HG03469 (cell line): ENCODE measurements at regions not wholly inside any gene's neighbourhood (a gene's known extent, or its start where the extent isn't known, plus 50 kb on each side); places are given as distances from the start of the nearest gene placed in this dataset.
"Not testable (repeated sequence)": the region's sequence is repeated elsewhere in the genome, so short reads cannot be mapped to it uniquely, and the experiment has no call there.

Experiments
- ATAC-seq: cut with Tn5 transposase; IDR thresholded peaks from one replicate; pipeline ENCODE4 v1.9.1; 2021; ENCODE audit warnings: mild to moderate bottlenecking, moderate library complexity, moderate number of reproducible peaks; ENCODE audit not compliant: unreplicated experiment

DNA sequence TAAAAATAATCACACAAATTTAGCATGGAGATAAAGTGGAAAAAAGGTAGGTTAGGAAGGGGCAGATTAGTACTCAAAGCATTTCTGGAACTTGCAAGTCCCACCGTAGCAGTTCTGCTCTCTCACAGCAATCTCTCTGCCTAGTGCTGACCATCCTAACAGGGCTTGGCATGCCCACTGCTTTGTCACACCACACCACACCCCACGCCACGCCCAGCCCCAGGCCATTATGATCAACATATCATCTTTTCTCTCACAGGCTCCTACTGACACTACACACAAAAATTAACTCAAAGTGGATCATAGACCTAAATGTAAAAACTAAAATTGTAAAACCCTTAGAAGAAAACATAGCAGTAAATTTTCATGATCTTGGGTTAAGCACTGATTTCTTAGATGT, 273.7 kb downstream of the DAD1 start:
- ATAC-seq = no peak

DNA sequence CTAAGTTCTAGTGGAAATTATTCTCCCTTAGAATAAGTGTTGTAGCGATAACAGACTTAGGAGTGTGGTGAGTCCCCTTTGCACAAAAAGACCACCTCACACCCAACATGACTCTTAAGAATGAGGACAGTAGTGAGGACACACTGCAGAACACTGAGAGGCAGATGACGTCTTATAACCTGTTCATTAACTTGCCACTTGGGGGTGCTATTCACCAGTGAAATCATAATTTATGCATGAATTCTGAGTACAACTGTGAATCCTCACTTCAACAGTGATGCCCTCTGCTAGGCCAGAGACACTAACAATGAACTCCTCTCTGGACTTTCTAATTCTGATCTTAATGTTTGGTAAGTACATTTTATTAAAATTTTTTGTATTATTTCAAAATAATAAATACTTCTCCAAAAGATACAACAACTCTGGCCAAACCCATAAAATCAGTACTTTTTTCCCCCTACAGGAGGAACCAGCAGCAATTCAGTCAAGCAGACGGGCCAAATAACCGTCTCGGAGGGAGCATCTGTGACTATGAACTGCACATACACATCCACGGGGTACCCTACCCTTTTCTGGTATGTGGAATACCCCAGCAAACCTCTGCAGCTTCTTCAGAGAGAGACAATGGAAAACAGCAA, 274.7 kb downstream of the DAD1 start:
- peak; percentile 88 for ATAC-seq

GRCh38 chr14:22313172-22313801, 275.7 kb downstream of the DAD1 start:
- ATAC-seq = no peak

GRCh38 chr14:22311636-22312035, 277.4 kb downstream of the DAD1 start:
- ATAC-seq = no peak

DNA sequence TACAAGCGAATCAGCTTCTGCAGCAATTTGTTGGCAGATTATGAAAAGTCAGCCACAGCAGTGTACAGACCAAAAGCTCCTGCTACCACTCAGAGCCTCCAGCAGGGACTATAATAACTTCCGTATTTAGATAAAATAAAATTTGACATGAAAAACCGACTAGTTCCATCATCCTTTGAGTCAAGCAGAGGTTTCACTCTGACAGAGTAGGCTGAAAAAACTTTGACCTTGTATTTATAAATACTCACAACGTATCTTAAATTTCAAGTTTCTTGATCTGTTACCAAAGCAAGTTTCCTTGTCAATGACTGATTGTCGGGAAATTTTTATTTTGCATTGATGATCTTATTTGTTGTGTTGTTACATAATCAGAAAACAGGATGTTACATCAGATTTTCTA, 283.4 kb downstream of the DAD1 start:
- ATAC-seq = no peak

- ATAC-seq = no peak
Observed at GRCh38 chr14:22304326-22304725, 284.7 kb downstream of the DAD1 start.

DNA sequence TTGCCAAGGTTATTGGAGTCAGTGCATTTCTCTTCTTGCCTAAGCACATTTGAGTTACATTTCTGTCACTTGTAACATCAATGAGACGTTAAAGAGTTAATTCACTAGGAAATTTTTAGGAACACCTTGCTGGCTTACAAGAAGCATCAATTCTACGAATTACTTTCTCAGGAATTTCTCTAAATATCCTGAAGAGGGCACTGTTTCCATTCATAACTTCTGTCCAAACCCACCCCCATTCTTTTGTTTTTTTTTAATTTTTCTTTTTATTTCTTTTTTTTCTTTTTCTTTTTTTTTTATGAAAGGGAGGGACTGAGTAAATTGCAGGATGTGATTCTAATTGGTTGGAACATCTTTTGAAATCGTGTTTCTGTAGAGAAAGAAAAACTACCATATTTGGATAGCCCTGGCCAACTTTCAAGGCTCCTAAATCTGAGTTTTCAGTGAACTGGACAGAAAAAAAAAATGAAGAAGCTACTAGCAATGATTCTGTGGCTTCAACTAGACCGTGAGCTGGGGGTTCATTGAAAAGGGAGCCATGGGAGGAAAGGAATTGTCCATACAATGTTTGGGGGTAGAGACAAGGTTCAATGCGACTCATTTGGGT, 285.3 kb downstream of the DAD1 start:
- no peak for ATAC-seq

GRCh38 chr14:22300646-22301045, 288.4 kb downstream of the DAD1 start:
- ATAC-seq = no peak

GRCh38 chr14:22297376-22297775, 291.6 kb downstream of the DAD1 start:
- ATAC-seq = no peak

DNA sequence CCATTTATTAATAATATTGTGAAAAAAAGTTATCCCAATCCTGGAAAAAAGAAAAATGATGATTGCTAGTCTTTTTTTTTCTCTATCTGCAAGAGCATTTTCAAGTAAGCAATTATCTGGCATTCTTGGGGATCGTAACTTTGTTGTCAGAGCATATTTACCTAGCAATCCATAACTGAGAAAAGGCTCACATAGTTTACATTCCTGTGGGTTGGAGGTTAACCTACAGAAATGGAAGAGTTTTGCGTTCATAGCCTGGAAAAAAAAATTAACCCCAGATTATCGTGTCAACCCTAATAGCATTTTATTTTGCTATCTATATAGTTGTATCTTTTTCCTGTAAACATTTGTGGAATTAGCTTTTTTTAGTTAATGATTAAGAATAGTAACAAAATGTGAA, 292.3 kb downstream of the DAD1 start:
- no peak for ATAC-seq

- ATAC-seq = no peak
Observed at GRCh38 chr14:22296088-22296487, 292.9 kb downstream of the DAD1 start.

DNA sequence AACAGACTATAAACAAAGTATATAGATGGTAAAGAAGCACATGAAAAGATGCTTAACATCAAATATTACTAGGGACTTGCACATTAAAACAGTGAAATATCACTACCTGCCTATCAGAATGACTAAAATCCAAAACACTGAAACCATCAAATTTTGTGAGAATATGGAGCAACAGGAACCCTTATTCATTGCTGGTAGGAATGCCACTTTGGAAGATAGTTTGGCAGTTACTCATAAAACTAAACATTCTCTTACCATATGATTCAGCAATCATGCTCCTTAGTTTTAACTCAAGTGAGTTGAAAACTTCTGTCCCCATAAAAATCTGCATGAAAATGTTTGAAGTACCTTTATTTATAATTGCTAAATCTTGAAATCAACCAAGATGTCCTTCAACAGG, 297.6 kb downstream of the DAD1 start:
- ATAC-seq = no peak

- no peak for ATAC-seq
Observed at GRCh38 chr14:22289570-22289969, 299.5 kb downstream of the DAD1 start.

GRCh38 chr14:22285991-22286390, 303.0 kb downstream of the DAD1 start:
- no peak for ATAC-seq

GRCh38 chr14:22282949-22283348, 306.1 kb downstream of the DAD1 start:
- no peak for ATAC-seq

DNA sequence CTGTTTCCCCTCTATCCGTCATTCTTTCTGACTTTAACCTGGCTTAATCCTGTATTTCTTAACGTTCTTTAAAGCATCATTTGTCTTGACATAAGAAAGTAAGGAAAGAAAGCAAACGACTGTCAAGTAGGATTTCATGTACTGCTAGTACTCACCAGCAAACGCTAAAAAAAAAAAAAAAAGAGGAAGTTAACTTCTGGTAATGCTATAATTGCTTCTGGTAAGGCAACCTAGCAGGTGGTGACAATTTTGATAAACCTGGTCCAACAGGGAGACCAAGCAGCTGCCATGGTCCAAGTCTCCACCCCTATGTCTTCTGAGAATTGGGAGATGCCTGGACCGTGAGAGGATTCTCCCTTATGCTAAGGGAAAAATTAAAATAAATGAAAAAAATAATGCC, 306.6 kb downstream of the DAD1 start:
- ATAC-seq = no peak

GRCh38 chr14:22281447-22281874, 307.6 kb downstream of the DAD1 start:
- not testable (repeated sequence) for ATAC-seq

DNA sequence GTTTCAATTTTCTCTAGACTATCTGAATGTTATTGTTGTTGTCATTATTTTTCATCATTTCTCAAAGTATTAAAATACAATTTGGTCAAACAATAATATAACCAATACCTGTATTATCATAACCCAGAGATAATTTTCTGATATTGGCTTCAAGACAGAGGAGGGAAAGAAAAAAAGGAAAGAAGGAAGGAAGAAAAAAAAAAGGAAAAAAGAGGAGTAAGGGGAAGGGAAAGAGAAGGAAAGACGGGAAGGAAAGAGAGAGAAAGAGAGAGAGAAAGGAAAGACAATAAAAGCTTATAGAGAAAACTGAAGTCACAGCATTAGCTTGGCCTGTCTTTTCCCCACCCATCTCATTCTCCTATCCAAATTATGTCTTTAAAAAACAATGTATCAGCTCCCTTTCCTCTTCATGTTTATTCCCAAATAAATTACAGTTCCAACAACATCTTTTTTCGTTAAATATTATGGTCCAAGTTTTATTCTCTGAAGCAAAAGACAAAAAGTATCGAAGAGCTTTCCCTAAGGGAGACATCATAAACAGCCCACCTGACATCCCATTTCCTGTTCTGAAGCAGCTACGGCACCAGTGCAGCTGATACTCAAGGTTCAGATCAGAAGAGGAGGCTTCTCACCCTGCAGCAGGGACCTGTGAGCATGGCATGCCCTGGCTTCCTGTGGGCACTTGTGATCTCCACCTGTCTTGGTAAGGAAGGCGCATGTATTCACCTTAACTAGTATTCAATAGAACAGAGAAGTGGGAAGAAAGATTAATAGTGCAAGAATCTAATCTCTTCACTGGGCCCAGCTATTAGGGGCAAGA, 308.3 kb downstream of the DAD1 start:
- ATAC-seq = no peak

DNA sequence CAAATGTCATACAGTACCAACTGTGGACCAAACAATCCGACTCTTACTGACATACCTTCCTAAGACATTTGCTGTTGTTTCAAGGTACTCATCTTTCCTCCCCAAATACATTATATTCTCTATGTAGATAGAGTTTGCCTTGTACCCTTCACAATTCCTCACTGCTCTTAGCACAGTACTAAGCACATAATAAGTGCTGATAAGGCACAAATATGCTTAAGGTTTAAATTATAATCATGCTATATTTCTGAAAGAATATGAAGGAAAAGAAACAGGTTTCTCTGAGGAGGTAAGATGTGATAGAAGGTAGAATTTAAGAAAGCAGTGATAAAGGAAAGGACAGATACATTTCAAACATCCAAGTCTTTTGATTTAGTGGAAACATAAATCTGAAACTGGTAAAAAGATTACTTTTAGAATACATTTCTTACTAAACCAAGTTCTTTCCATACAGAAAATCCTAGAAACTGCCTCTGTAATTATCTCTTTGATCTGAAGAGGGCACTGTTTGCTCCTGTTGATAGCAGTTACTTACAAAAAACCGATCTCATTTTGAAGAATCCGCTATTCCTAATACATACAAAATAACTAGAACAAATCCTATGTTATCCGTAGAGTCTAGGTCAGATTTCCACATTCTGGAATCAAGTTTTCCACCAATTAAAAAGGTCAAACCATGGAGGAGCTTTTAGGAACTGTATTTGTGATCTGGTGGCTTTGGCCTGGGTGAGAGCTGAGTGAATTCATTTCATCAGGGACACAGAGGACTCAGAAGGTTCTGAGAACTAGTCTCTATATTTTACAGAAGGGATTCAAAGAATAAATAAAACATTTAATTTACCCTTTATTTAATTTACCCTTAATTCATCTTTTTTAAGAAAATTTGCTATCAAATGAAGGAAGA, 311.9 kb downstream of the DAD1 start:
- no peak for ATAC-seq
